Memory B cell (primary cell): ENCODE measurements at regions not wholly inside any gene's neighbourhood (a gene's known extent, or its start where the extent isn't known, plus 50 kb on each side); places are given as distances from the start of the nearest gene placed in this dataset.

Experiments
- ATAC-seq: fragments of 150-1000 bp; cut with Tn5 transposase; 2 replicates; pipeline ENCODE4 v1.10.0; 2021; ENCODE audit warnings: low read depth, mild to moderate bottlenecking, moderate library complexity
- DNase-seq, 2 donors: peaks; one replicate each; pipeline ENCODE4 v3.0.0; 2022; ENCODE audit warnings: low spot score in 2 of 2
- H3K27ac Mint-ChIP-seq: one replicate; pipeline ENCODE4 v1.8.0; 2022; ENCODE audit warnings: mild to moderate bottlenecking, moderate library complexity, mixed read lengths
- H3K27me3 Mint-ChIP-seq: one replicate; pipeline ENCODE4 v1.8.0; 2022; ENCODE audit warnings: mixed read lengths
- H3K36me3 Mint-ChIP-seq: one replicate; pipeline ENCODE4 v1.8.0; 2022; ENCODE audit warnings: mild to moderate bottlenecking, mixed read lengths
- H3K4me1 Mint-ChIP-seq: one replicate; pipeline ENCODE4 v1.8.0; 2022; ENCODE audit warnings: mixed read lengths
- H3K4me3 Mint-ChIP-seq: one replicate; pipeline ENCODE4 v1.8.0; 2022; ENCODE audit warnings: mild to moderate bottlenecking, moderate library complexity, mixed read lengths
- H3K9me3 Mint-ChIP-seq: one replicate; pipeline ENCODE4 v1.8.0; 2022; ENCODE audit warnings: mixed read lengths

- no peaks in the 10 kb centered on the region for H3K27me3 Mint-ChIP-seq
- DNase-seq: no peak
- no peak for ATAC-seq
- peaks cover 6% of the 10 kb centered on the region for H3K4me1 Mint-ChIP-seq
- H3K36me3 Mint-ChIP-seq: no peaks in the 10 kb centered on the region
- H3K9me3 Mint-ChIP-seq: peaks cover 5% of the 10 kb centered on the region
- H3K4me3 Mint-ChIP-seq: no peak overlapping the region
- H3K27ac Mint-ChIP-seq: no peak overlapping the region
Measured at GRCh38 chr3:63042833-63043232, 167.6 kb upstream of the CADPS start.

DNA sequence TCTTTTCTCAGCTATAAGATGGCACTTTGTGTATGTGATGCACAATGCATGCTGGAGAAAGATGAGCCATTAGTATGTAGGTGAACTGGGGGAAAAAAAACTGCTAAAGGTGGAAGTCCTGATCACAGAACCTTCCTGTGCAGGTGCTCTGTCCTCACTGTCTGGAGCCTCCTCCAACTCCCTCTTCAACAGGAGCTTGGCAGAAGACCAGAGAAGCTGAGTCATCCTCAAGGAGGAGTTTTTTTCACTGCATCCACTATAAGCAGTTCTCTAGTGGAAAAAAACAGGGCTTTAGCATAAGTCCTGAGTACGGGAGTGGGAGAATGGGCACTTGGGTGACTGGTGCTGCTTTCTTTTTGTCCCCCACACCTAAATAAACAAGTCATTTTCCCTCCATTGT is 168.4 kb upstream of the CADPS start:
- peaks cover 5% of the 10 kb centered on the region for H3K9me3 Mint-ChIP-seq
- ATAC-seq: no peak

GRCh38 chr3:63046152-63046551 is 170.9 kb upstream of the CADPS start:
- Mint-ChIP-seq H3K4me3 (no peak overlapping the region), H3K4me1 (peaks cover 8% of the 10 kb centered on the region), H3K9me3 (peaks cover 5% of the 10 kb centered on the region), H3K27me3 (no peaks in the 10 kb centered on the region), H3K36me3 (no peaks in the 10 kb centered on the region), H3K27ac (no peak overlapping the region)
- DNase-seq: no peak
- ATAC-seq: no peak

More for the DNA sequence above, 168.4 kb upstream of the CADPS start:
- H3K4me3 Mint-ChIP-seq: no peak overlapping the region
- H3K4me1 Mint-ChIP-seq: peaks cover 7% of the 10 kb centered on the region
- H3K27ac Mint-ChIP-seq: no peak overlapping the region
- no peaks in the 10 kb centered on the region for H3K36me3 Mint-ChIP-seq
- no peaks in the 10 kb centered on the region for H3K27me3 Mint-ChIP-seq
- DNase-seq: no peak

DNA sequence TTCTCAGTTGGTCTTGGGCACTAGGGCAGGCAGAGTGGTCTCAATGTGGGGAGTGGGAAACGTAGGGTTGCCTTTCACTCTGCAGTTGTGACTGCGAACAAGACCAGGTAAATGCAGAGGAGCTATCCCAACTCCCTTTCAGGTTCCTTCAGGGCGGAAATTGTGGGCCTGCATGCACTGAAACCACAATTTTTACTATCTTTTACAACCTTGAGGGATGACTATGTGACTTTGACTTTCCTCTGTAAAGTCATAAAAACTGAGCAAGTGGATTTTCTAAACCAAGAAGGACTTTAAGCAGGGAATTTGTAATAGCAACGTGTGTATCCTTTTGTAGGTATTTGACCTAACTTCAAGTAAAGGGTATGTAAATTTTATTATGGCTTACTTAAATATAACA is 171.4 kb upstream of the CADPS start:
- Mint-ChIP-seq H3K27me3 (no peaks in the 10 kb centered on the region), H3K4me1 (peaks cover 8% of the 10 kb centered on the region), H3K36me3 (no peaks in the 10 kb centered on the region), H3K4me3 (no peak overlapping the region), H3K27ac (no peak overlapping the region), H3K9me3 (peaks cover 5% of the 10 kb centered on the region)
- ATAC-seq (no peak), DNase-seq (no peak)

DNA sequence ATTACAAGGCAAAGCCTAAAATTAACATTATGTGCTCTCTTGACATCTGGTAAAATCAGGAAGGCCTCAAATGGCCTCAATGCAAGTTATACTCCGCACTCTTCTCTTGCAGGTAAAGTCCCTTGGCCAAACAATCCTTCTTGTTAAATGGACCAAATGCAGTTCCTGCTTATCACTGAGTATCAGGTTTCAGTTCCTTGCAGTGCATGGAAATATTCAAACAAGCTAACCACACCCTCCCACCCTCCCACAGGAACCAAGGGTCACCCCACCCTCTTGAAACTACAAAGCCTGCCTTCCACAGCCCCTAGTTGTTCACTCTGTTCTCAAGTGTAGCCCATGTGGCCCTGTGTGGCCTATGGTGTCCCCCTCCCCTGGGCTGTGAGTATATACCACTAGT is 171.9 kb upstream of the CADPS start:
- DNase-seq (no peak), ATAC-seq (peak; percentile 26)
- H3K4me3 Mint-ChIP-seq: no peak overlapping the region
- H3K9me3 Mint-ChIP-seq: peaks cover 5% of the 10 kb centered on the region
- H3K4me1 Mint-ChIP-seq: peaks cover 8% of the 10 kb centered on the region
- H3K27me3 Mint-ChIP-seq: no peaks in the 10 kb centered on the region
- no peak overlapping the region for H3K27ac Mint-ChIP-seq
- no peaks in the 10 kb centered on the region for H3K36me3 Mint-ChIP-seq

DNA sequence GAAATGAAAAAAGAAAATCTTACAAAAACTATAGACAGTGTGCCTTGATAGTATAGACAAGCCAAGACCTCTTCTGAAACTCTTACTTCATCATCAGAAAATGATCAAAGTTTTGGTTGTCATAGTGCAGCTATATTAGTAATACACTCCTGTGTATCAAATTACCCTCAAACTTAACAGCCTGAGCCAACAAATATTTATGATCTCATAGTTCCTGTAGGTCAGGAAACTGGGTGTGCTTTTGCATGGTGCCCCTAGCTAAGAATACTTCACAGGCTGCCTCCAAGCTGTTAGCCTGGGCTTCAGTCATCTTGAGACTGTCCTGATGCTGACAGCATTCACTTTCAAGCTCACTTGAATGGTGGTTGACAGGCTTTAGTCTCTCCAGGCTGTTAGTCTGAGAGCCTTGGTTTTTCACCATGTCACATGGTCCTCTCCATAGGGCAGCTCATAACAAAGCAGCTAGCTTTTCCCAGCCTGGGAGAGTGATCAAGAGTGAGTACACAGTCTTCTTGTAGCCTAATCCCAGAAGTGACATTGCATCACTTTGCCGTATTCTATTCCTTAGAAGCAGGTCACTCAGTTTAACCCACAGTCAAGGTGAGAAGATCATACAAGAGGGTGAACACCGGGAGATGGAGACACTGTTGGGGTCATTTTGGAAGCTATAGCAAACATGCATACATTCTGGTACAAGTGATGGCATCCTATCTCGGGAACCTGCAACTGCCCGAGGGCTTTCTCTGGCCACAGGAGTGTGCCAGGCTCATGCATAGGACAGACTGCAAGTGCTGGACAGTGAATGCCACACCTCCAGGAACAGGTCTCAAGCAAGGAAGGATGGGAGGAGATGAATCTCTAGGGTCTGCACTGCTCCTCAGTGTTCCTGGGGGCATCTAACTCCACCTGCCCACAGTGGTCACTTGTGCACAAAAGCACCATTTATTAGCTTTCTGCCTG is 173.4 kb upstream of the CADPS start:
- Mint-ChIP-seq H3K4me1 (peaks cover 8% of the 10 kb centered on the region), H3K27ac (no peak overlapping the region), H3K36me3 (no peaks in the 10 kb centered on the region), H3K9me3 (peaks cover 7% of the 10 kb centered on the region), H3K4me3 (no peak overlapping the region), H3K27me3 (no peaks in the 10 kb centered on the region)
- DNase-seq (no peak), ATAC-seq (no peak)

DNA sequence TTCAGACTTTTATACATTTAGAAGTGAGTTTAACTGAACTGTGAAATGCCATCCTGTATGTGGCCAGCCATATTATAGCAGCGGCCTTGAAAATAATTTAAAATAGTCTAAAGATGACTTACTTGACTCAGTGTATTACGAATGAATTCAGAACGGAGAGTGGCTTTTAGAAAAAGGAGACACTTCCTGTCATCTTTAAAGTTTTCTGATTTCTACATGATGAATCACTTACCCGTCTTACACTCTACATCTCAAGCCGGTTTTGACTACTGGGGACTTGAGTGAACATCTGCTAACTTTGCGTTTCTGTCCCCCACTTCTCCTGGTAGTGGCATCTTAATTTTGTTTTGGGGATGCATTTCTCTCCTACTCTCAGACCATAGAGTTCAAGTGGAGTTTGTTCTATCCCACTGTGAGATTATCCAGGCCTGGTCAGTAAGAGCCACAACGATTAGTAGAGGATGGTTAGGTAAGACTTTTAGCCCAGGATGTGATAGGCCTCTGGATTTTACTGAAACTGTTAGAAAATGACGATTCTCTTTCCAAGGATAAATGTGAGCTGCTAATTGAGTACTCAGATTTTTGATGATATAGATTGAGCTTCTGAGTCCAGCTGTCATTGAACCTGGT is 175.4 kb upstream of the CADPS start:
- H3K27me3 Mint-ChIP-seq: no peaks in the 10 kb centered on the region
- H3K9me3 Mint-ChIP-seq: peaks cover 2% of the 10 kb centered on the region
- H3K4me3 Mint-ChIP-seq: no peak overlapping the region
- H3K27ac Mint-ChIP-seq: no peak overlapping the region
- DNase-seq (no peak), ATAC-seq (no peak)
- no peaks in the 10 kb centered on the region for H3K36me3 Mint-ChIP-seq
- peaks cover 8% of the 10 kb centered on the region for H3K4me1 Mint-ChIP-seq

GRCh38 chr3:63051920-63052319 is 176.7 kb upstream of the CADPS start:
- Mint-ChIP-seq H3K27me3 (no peaks in the 10 kb centered on the region), H3K9me3 (peaks cover 2% of the 10 kb centered on the region), H3K4me3 (no peak overlapping the region), H3K27ac (no peak overlapping the region), H3K36me3 (no peaks in the 10 kb centered on the region), H3K4me1 (peaks cover 8% of the 10 kb centered on the region)
- ATAC-seq (no peak), DNase-seq (no peak)

GRCh38 chr3:63056932-63057331 is 181.7 kb upstream of the CADPS start:
- no peak for DNase-seq
- peaks cover 2% of the 10 kb centered on the region for H3K9me3 Mint-ChIP-seq
- no peaks in the 10 kb centered on the region for H3K27me3 Mint-ChIP-seq
- no peak overlapping the region for H3K27ac Mint-ChIP-seq
- no peak for ATAC-seq
- H3K4me3 Mint-ChIP-seq: no peak overlapping the region
- no peaks in the 10 kb centered on the region for H3K36me3 Mint-ChIP-seq
- no peaks in the 10 kb centered on the region for H3K4me1 Mint-ChIP-seq

DNA sequence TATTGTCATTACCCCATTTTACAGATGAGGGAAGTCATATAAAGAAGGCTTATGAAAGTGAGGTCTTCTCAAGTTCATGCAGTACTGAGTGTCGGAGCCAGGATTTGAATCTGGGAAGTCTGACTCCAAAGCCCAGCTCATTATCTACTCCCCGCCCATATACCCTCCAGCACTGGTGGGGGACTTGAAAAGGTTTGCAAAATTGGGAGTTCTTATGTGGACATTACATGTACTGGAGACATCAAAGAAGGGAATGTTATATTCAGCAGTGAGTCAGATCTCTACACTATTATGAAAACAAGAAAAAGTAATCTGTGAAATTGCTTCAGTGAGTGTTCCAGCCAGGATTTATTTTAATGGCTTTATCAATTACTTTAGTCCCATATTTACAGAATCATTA is 185.2 kb upstream of the CADPS start:
- no peak for ATAC-seq
- no peaks in the 10 kb centered on the region for H3K27me3 Mint-ChIP-seq
- DNase-seq: no peak
- no peak overlapping the region for H3K27ac Mint-ChIP-seq
- no peak overlapping the region for H3K4me3 Mint-ChIP-seq
- H3K9me3 Mint-ChIP-seq: no peaks in the 10 kb centered on the region
- no peaks in the 10 kb centered on the region for H3K36me3 Mint-ChIP-seq
- H3K4me1 Mint-ChIP-seq: no peaks in the 10 kb centered on the region

- no peak for DNase-seq
Measured at GRCh38 chr3:63061449-63061848, 186.2 kb upstream of the CADPS start.

DNA sequence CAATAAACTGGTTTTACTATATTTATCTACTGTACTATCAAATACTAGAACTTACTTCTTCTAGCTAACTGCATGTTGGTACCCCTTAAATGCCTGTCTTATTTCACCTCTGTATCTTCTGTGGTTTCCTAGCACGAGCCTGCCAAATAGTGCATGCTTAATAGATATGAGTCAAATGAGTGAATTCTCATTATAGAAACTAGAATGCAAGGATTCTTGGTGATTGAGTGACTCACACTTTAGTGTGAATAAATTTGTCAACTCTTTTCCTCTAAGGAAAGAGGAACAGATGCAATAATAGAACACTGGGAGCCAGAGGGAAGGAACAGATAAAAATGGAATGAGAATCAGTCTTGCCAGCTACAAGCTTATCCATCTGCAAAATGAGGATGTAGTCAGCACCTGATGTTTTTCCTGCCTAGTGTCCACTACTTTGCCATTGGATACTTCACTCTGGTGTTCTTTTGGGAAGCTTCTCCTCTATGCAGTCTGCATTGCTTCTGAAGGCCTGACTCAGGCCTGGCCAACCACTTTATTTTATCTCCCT is 189.1 kb upstream of the CADPS start:
- DNase-seq: no peak
- no peaks in the 10 kb centered on the region for H3K27me3 Mint-ChIP-seq
- no peak overlapping the region for H3K4me3 Mint-ChIP-seq
- H3K27ac Mint-ChIP-seq: no peak overlapping the region
- H3K36me3 Mint-ChIP-seq: no peaks in the 10 kb centered on the region
- no peak for ATAC-seq
- no peaks in the 10 kb centered on the region for H3K9me3 Mint-ChIP-seq
- no peaks in the 10 kb centered on the region for H3K4me1 Mint-ChIP-seq

More at GRCh38 chr3:63061449-63061848, 186.2 kb upstream of the CADPS start:
- no peaks in the 10 kb centered on the region for H3K36me3 Mint-ChIP-seq
- H3K27me3 Mint-ChIP-seq: no peaks in the 10 kb centered on the region
- H3K27ac Mint-ChIP-seq: no peak overlapping the region
- ATAC-seq: no peak
- no peaks in the 10 kb centered on the region for H3K4me1 Mint-ChIP-seq
- no peak overlapping the region for H3K4me3 Mint-ChIP-seq
- no peaks in the 10 kb centered on the region for H3K9me3 Mint-ChIP-seq

DNA sequence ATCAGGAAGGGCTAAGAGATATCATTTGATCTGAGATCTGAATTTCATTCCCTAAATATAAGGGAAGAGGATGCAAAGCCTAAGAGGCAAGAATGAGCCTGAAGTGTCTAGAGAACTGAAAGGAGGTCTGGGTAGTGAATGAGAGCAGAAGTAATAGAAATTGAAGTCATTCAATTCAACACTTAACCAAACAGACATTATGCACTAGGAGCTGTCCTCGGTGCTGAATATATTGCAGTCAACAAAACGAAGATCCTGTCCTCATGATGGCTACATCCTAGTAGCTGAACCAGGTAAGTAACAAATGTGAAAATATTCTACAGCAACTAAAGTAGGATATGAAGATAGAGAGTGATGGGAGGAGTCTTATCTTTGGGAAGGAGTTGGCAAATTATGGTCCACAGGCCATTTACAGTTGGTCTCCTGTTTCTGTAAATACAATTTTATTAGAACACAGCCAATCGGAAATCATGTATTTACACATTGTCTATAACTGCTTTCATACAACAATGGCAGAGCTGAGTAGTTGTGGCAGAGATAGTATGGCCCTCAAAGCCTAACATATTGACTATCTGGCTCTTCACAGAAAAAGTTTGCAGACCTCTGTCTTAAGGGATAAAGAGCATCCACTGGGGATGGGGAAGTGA is 192.9 kb upstream of the CADPS start:
- Mint-ChIP-seq H3K9me3 (no peaks in the 10 kb centered on the region), H3K36me3 (no peaks in the 10 kb centered on the region), H3K27me3 (no peaks in the 10 kb centered on the region), H3K27ac (no peak overlapping the region), H3K4me3 (no peak overlapping the region), H3K4me1 (no peaks in the 10 kb centered on the region)
- no peak for ATAC-seq
- DNase-seq: no peak

- ATAC-seq: no peak
- DNase-seq: no peak
- H3K27ac Mint-ChIP-seq: no peak overlapping the region
- no peaks in the 10 kb centered on the region for H3K36me3 Mint-ChIP-seq
- H3K4me1 Mint-ChIP-seq: no peaks in the 10 kb centered on the region
- no peaks in the 10 kb centered on the region for H3K27me3 Mint-ChIP-seq
- no peaks in the 10 kb centered on the region for H3K9me3 Mint-ChIP-seq
- H3K4me3 Mint-ChIP-seq: no peak overlapping the region
Measured at GRCh38 chr3:63069806-63070475, 194.7 kb upstream of the CADPS start.
